SKM-1 (cell line): ENCODE measurements at regions not wholly inside any gene's neighbourhood (a gene's known extent, or its start where the extent isn't known, plus 50 kb on each side); places are given as distances from the start of the nearest gene placed in this dataset.
"Not testable (repeated sequence)": the region's sequence is repeated elsewhere in the genome, so short reads cannot be mapped to it uniquely, and the experiment has no call there.

Experiments
- DNase-seq: peaks from one replicate; lab custom pipeline; 2025; ENCODE audit not compliant: unreplicated experiment; lab: John Stamatoyannopoulos, UW

GRCh38 chr3:106338582-106339214 lies 469.9 kb upstream of the CBLB start:
- no peak for DNase-seq

- DNase-seq, result no peak
Observed at GRCh38 chr3:106339551-106339950, 470.7 kb upstream of the CBLB start.

- DNase-seq, result no peak
Observed at GRCh38 chr3:106341087-106341486, 472.3 kb upstream of the CBLB start.

- DNase-seq, result no peak
Observed at GRCh38 chr3:106341586-106342162, 472.9 kb upstream of the CBLB start.

GRCh38 chr3:106342386-106342785 lies 473.6 kb upstream of the CBLB start:
- no peak for DNase-seq

- no peak for DNase-seq
Observed at GRCh38 chr3:106343811-106344210, 475.0 kb upstream of the CBLB start.

GRCh38 chr3:106345353-106346027 lies 476.7 kb upstream of the CBLB start:
- DNase-seq, result no peak

- no peak for DNase-seq
Observed at GRCh38 chr3:106347350-106347749, 478.5 kb upstream of the CBLB start.

GRCh38 chr3:106348139-106348690 lies 479.4 kb upstream of the CBLB start:
- no peak for DNase-seq

GRCh38 chr3:106349191-106349881 lies 480.5 kb upstream of the CBLB start:
- DNase-seq, result no peak

GRCh38 chr3:106355873-106356272 lies 487.1 kb upstream of the CBLB start:
- no peak for DNase-seq

GRCh38 chr3:106359692-106360091 lies 490.9 kb upstream of the CBLB start:
- no peak for DNase-seq

- not testable (repeated sequence) for DNase-seq
Observed at GRCh38 chr3:106360901-106361300, 492.1 kb upstream of the CBLB start.

- no peak for DNase-seq
Observed at GRCh38 chr3:106364477-106364876, 495.7 kb upstream of the CBLB start.

GRCh38 chr3:106365061-106365691 lies 496.4 kb upstream of the CBLB start:
- no peak for DNase-seq

- DNase-seq, result no peak
Observed at GRCh38 chr3:106366352-106366751, 497.5 kb upstream of the CBLB start.

- no peak for DNase-seq
Observed at GRCh38 chr3:106367496-106367895, 498.7 kb upstream of the CBLB start.

- DNase-seq, result no peak
Observed at GRCh38 chr3:106371221-106371970, 502.6 kb upstream of the CBLB start.

GRCh38 chr3:106371971-106372805 lies 503.4 kb upstream of the CBLB start:
- DNase-seq, result no peak

- no peak for DNase-seq
Observed at GRCh38 chr3:106372806-106373190, 504.0 kb upstream of the CBLB start.
